ENCODE measurements at regions not wholly inside any gene's neighbourhood (a gene's known extent, or its start where the extent isn't known, plus 50 kb on each side); places are given as distances from the start of the nearest gene placed in this dataset.

- TF ChIP-seq CTCF (IDR thresholded peaks at IDR 0.05) (no peak), POLR2A (IDR thresholded peaks at IDR 0.05) (no peak)
Observed at GRCh38 chr14:23725528-23725927, 89.4 kb downstream of the DHRS2 start.

Measured in uterus (tissue), 2 donors.